ENCODE measurements at regions not wholly inside any gene's neighbourhood (a gene's known extent, or its start where the extent isn't known, plus 50 kb on each side); places are given as distances from the start of the nearest gene placed in this dataset.
"Not testable (repeated sequence)": the region's sequence is repeated elsewhere in the genome, so short reads cannot be mapped to it uniquely, and the experiment has no call there.

DNA sequence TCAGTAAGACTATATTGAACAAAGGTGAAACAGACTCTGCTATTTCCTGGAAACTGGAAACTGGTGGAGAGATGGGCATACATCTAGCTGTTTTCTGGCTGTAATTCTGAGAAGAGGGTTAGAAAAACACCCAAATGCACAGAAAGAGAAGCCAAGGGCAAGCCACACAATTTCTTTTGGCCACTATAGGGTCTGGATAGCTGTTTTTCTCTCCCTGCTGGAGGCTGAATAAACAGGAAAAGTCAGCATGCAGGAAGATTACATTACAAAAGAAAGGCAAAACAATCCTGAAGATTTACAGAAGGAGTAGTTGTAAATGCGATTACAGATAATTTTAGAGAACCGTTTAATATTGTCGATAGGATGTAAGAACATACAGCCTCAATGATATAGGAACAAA, 186.2 kb upstream of the REG3G start:
- no peak for DNase-seq (ENCODE audit: low spot score)

DNA sequence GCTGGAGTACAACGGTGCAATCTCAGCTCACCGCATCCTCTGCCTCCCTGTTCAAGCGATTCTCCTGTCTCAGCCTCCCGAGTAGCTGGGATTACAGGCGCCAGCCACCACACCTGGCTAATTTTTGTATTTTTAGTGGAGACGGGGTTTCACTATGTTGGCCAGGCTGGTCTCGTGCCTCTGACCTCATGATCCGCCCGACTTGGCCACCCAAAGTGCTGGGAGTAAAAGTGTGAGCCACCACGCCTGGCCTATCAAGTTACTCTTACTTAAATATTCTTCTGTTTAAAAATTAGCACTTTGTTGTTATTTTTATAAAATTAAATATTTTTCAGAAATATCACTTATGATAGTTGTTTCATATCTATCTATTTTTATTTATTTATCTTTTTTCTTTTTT, 185.2 kb upstream of the REG3G start:
- not testable (repeated sequence) for DNase-seq (ENCODE audit: low spot score)

DNA sequence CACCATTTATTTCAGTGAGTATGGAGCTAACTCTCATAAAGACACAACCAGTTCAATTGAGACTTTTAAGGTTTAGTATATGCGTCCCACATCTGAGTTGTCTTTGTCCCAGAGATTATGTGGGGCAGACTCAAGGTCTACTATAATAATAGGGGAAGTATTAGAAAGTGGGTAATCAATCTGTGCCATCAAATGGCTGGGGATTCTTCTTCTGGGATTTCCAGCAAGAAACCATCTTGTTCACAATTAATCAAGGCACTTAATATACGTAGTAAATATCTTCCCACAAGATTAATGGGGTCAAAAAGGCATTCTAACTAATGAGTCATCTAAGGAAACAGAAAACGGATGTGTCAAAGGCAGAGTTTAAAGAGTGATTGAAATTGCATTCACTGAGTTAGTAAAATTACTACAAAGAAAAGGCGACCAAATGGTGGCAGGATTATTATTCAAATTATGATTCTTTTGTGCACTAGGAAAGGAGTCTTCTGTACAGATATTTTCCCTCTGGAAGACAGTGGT, 179.8 kb upstream of the REG3G start:
- peak; percentile 13 for DNase-seq (ENCODE audit: low spot score)

DNA sequence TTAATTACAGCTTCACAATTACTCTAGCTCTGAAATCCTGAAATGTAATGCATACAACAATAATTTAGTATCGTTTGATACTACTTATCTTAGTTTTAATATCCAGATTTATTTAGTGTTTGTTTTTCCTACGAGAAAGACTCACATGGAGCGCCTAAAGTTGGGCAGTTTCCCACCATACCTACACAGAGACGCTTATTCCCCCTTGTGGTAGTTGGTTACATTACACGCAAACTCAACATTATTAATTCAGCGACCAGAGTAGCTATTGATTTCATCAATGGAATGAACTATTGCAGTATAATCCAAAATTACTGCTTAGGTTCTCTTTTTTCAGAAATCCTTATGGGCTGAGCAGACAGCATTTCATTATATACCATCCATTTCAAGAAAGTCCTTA, 164.0 kb upstream of the REG3G start:
- peak; percentile 30 for DNase-seq (ENCODE audit: low spot score)

DNA sequence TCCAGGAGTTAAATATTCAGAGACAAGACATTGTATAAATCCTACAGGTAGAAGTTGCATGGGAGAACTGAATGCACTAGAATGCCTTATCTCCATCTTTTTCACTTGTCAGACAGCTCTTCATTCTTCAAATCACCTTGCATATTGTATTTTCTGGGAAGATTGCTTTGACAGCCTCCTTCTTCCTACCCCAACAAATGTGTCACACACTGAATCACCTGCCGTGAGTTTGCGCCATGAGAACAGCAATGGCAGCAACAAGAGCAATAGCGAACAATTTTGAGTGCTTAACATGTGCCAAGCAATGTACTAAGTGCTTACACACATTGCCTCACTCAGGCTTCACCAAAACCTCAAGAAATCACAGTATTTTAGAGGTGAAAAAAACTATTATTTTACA, 161.3 kb upstream of the REG3G start:
- DNase-seq (ENCODE audit: low spot score), result no peak

DNA sequence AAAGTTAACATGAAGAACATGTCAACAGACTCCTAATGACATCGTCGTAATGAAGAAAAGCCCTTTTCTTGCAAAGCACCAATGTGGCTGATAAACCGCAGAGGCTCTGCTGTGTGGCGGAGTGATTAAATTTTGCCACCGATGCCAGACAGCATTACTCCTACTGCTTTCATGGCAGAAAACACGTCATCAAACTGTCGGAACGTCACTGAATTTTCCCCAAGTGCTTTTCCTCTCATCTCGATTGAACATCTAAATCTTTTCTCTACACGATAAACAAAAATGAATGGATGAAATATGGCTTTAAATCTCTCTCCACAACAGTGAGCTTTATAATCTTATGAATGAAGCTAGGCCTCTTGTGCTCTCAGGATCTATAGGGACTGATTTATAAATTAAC, 159.8 kb upstream of the REG3G start:
- DNase-seq (ENCODE audit: low spot score), result no peak

DNA sequence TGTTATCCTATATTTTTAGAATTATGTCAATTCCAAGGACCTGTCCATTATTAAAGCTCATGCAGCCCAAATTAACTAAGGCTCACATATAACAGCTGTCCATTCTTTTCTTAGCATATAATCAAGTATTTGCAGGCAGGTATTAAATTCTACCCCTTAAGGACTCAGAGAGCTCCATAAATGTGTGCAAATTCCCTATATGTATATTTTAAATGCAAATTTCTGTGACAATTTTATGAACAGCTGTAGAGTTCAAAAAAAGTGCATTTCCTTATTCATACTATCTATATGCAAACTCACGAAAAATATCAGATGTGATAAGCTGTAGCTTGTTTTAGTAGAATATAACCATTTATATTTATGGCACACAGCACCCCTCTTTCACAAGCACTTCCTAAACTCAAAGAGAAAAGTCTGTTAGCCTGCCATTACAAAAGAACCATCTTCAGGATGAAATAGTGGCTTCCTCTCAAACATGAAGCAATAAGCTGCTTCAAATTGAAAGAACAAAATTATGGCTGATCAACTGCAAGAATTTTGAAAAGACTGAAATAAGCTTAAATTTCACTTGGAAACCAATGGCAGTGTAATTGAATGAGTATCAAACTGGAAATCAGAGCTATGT, 155.0 kb upstream of the REG3G start:
- DNase-seq (ENCODE audit: low spot score), result no peak

DNA sequence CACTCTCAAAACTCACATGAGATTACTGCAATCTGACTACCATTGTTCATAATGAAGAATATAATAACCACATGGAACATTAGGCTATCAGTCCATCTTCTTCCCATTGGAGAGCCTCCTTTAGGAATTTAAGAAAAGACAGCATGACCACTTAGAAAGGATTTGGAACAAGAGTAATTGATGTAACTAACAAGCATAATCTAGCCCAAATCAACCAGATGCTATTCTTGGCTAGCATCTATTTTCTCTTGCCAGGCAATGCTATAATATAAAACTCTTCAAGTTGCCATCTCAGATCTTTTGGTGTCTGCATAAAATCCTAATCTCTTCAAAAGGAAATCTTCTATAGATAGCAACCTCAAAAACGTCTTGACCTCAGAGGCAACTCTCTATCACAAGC, 152.0 kb upstream of the REG3G start:
- no peak for DNase-seq (ENCODE audit: low spot score)

DNA sequence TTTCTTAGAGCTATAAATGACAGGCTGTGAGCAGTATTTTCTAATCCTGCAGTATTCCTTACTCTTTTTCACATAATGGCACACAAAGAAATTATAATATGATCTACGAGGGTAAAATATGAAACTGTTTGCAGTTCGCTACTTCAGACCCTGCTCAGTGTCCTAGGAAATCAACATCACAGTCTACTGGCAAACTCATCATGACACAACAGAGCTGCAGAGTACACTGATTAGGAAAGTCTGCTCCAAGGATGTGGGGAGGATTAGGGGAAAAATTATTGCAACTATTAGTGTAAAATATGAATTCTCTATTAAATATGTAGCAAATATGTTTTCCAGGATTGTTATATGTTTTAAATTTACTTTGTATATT, 149.2 kb upstream of the REG3G start:
- no peak for DNase-seq (ENCODE audit: low spot score)

DNA sequence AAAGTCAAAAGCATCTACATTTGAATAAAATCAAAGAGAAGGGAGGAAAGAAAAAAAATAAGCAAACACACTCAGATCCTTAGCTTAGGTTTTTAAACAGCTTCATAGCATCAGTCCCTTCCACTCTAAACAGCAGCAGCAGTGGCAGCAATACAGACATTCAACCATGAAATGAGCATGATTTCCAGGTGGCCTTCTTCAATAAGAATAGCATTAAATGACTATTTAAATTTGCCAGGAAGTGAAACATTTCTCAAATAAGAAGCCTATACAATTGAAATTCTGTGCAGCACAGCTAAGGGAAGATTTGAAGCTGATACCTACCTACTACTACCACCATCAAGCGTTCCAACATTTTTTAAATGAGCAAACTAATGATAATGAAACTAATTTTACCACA, 138.1 kb upstream of the REG3G start:
- DNase-seq (ENCODE audit: low spot score), result no peak

DNA sequence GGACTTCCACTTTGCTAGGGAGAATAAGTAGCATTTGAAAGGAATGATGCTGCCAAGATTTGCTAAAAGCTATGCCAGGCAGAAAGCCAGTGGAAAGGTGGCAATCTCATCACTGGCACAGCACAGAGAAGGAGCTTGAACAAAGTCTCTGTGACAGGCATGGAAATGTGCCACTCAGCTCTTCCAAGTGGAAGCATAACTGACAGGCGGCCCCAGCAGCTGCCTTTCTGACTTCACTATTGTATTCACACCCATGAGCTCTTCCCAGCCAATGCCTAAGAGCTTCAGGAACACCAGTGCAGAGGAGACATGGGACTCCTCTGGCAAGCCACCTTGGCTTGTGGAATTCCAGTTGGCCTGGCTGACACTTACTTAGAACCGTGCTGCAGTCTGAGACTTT, 134.6 kb upstream of the REG3G start:
- DNase-seq (ENCODE audit: low spot score), result no peak

DNA sequence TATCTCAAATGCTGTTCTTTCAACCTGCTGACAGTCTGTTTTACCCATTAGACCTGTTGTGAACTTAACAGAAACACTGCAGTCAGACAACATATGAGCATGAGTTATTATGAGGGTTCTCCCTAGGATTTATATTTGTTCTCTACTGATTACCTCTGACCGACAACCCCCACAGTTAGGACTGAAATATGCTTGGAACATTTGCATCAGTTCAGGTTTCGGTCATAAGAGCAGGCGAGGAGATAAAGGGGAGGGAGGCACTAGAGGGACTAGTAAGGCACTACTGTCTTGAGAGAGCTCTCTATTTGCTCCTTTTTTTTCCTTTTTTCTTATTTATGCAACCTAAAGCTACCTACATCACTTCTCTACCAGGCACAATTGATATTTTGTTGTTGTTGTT, 133.2 kb upstream of the REG3G start:
- no peak for DNase-seq (ENCODE audit: low spot score)

DNA sequence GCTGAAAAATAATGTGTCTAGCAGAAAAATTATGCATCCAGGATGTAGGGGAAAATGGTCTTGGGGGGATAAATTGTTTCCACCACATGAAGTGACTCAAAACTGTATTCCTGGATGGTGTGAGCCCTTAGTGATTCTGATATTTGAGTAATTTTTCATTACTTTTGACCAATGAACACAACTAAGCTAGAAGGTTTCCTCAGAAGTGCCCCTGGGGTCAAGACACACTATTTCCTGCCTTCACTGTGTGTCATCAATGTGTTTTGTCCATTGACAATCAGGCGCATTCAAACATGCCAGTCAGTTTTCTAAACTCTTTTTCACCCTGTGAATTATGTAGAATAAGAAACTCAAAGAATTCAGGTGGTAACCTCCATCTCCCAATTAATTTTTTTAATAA, 130.5 kb upstream of the REG3G start:
- DNase-seq (ENCODE audit: low spot score), result no peak

DNA sequence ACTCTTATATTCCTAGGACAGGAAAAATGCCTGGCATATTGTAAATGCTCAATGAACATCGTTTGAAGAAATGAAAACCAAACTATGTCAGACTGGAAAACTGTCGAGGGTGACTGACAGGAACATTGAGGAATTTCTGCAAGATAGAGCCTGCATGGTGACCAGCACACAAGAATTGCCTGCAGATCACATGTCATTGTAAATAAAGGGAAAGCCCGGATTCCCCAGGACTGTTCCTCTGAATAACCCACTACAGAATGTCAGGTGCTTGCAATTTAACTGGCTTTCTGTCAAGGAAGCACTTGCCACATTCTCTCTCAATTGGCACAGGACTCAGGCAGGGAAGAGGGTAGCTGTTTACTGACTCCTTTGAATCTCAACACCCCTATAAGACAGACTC, 129.0 kb upstream of the REG3G start:
- no peak for DNase-seq (ENCODE audit: low spot score)

DNA sequence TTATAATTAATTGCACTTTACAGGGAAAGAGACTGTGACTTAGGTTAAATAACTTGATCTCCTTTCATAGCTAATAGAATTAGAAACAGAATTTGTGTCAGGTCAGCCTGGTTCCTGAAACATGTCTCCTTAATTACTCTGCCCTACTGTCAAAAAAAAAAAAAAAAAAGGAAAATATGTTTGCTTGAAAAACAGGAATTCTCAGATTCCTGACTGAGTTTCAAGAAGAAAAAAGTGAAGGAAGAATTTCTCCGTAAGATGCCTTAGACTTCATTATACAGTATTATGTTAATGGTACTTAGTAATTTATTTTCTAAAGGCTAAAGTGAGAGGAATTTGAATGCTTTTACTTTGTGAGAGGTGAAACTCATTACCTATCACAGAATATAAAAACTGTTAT, 118.4 kb upstream of the REG3G start:
- DNase-seq (ENCODE audit: low spot score), result no peak

DNA sequence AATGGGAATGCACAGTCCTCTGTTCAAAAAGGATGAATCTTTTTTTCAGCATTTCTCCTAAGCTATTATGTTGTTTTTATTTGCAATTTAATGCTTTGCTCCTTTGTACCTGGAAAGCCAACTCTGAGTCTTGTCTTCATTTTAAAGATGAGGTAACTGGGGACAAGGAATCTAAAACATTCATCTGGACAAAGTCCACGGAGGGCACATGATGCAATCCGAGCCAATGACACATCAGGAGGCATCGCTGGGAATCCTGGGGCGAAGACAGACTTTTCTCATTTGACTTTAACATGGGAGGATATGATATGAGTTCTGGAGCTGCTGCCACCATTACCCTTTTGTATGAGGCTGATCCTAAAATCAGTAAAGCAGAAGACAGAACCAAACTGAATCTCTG, 116.5 kb upstream of the REG3G start:
- DNase-seq (ENCODE audit: low spot score), result no peak

DNA sequence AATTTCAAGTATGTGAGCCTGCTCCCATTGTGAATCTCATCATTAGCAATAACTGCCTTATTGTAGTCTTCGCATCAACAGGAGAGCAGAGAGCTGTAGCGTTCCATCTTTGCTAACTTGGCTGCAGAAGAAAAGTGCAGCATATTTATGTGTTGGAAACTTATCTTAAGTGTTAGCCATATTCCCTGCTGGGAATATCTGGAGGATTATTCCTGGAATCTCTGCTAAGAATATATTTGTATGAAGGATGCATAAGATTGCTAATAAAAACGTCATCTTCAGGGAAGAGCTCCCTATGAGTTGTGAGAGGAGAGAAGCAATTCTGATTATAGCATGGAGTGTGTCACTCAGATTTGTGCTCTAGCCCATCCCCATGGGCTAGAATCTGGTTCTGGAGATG, 115.1 kb upstream of the REG3G start:
- DNase-seq (ENCODE audit: low spot score), result no peak

DNA sequence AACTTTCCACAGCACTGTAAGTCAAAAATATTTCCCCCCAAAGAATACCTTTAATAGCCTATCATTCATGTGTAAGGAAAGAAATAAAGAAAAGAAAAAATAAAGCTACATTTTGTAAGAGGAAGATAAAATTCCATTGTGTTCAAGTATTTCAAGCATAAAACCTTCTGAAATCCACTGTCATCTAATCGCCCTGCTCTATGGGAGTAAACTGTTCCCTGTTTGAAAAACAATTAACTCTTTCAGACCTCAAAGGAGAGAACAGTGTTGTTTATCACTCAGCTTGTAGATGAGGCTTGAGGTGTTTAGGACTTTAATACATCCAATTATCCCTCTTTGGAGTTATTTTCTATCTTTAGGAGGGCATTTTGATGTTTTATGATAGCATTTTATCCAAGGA, 112.2 kb upstream of the REG3G start:
- DNase-seq (ENCODE audit: low spot score), result no peak

DNA sequence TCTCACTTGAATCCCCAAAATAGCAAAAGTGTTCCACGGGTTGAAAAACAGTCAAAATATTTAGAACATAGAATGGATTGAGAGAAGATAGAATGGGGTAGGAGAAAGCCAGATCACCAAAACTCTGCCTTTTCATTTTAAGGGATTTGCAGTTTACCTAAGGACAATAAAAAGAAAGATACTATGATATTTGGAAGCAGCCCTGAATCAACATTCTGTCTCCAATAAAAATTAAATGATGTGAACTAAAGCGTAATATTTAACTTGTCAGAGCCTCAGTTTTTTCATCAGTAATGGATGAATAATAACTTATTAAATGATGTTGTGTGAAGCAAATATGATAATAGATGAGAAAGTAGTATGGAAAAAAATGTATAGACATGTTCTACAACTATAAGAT, 100.2 kb upstream of the REG3G start:
- DNase-seq (ENCODE audit: low spot score), result no peak

DNA sequence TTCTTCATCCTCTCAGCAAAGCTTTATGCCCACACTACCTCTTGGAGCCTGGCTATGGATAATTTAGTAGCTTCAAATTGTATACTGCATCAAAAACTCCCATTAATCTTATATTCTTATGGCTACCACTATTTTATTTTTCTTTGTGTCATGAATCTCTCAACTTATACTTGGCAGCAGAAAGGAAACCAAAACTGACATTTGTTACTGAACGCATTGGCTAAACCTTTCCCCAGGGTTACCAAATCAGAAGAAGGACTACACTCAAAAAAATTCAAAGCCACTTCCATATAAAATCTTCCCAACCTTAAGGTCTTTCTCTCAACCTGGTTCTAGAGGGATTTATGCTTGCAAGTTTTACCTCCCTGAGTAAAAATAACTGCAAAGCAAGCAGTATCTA, 97.0 kb upstream of the REG3G start:
- DNase-seq (ENCODE audit: low spot score), result no peak

DNA sequence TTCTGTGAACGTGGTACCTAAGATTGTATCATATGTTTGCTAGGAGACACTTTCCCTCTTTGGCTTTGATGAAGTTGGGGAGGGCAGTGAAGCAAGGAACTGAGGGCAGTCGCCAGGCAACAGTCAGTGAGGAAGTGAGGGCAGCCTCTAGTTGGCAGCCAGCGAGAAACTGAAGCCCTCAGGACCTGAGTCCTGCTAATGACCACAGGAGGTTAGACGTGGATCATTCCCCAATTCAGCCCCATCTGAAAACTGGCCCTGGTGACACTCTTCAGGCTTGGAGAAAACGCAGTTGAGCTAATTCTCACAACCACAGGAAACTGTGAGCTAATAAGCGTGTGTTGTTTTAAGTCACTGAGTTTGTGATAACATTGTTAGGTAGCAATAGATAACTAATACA, 84.5 kb upstream of the REG3G start:
- DNase-seq (ENCODE audit: low spot score), result no peak

DNA sequence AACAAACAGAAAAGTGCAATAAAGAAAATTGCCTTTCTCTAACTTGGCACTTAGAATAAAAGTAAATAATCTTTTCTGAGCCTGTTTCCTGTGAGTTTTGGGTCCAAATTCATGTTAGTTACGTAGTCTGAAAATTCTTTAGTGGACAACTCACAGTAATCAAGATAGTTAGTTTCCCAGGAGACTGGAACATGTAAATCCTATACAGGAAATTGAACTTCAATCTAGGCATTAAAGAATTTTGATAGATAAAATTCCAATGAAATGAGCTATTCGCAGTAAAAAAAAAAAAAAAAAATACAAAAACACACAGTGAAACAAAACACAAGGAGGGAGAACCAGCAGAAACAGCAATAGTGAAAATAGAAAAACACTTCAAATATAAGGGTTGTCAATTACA, 83.8 kb upstream of the REG3G start:
- DNase-seq (ENCODE audit: low spot score), result no peak

DNA sequence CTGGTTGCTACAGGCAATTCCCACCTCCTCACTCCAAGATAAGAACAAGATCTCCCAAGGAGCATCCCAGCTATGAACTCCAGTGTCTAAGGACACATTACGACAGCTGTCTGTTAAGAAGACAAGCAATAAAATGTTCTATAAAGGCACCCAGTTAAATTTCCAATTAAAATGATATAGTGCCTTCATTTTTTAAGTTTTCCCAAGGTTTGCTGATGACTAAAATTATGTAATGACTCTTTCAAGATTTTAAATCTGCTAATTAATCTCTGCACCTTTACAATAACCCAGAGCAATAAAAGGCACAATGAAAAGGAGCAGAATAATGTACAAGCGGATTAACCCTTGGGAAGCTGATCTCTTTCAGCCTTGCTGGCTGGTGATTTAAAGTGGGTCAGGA, 61.6 kb upstream of the REG3G start:
- no peak for DNase-seq (ENCODE audit: low spot score)

DNA sequence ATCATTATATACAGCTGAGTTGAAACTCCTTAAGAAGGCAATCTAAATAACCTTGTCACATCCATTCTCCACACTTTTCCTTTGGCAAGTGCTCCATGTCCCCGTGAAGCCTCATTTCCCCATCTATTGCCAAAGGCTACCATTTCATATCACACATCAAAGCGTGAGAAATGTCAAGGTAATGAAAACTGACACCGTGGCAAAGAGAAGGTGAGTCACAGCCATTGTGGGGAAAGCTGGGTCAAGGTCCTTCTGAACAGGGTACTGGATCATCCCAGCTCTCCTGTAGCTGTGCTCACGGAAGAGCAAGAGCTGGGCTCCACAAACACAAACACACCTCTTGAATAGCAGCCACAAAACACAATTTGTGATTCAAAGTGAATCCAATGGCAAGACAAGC, 58.2 kb upstream of the REG3G start:
- DNase-seq (ENCODE audit: low spot score), result no peak

DNA sequence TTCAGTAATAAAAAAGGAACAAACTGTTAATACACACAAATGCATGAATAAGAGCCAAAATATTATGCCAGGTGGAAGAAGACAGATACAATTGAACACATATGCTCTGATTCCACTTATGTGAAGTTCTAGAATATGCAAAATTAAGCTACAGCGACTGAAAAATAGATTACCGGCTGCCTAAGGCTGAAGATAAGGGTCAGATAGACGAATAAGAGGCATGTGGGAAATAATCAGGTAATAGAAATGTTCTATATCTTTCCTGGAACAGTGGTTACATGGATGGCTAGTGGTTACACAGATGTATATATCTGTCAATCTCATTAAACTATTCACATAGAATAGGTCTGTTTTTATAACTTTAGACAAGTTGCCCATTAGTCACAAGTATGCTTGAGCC, 51.9 kb upstream of the REG3G start:
- no peak for DNase-seq (ENCODE audit: low spot score)
